ENCODE measurements at regions not wholly inside any gene's neighbourhood (a gene's known extent, or its start where the extent isn't known, plus 50 kb on each side); places are given as distances from the start of the nearest gene placed in this dataset.

DNA sequence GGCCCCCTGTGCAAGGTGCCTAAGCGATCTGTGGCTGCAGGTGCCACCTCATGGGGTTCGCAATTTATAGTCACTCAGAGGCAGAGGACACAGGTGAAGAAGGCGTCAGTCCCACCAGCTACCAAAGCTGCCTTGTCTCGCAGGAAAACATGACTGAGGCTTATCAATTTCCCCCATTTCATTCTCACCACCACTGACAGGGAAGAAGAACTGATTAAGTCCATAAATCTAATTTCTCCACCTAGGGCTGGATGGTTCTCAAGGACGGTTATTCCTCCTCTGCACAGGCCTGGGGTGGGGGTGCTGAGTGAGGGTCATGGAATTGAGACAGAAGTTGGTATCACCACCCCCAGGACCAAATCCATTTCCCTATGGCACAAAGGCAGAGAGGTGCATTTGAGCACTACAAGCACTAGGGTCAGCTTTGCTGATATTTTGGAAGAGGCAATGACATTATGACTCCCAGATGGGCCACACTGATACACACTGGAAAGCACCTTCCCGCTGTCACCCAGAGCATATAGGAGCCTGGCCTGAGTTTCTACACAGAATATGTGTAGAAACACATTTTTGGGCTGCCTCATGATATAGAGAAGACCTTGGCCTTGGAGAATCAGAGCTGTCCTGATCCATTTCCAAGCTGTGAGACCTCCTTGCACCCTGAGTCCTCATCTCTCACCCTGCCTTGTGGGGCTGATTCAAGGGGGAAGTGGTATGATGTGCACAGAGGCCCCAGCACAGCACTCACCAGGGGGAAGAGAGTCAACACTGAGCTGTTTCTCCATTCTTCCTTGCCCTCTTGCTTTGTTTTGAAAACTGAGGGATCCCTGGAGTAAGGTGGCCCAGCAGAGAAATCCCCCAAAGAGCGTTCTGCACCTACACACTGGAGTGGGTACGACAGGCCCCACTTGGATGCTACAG is 59.4 kb downstream of the PITPNM2 start:
- Histone ChIP-seq H2AFZ (ENCODE audit: low read depth, low read length, severe bottlenecking) (no peak overlapping the region), H3F3A (ENCODE audit: insufficient read depth) (no peaks in the 10 kb centered on the region), H3K4me2 (ENCODE audit: low read depth, low read length, poor library complexity, severe bottlenecking) (no peak overlapping the region)

DNA sequence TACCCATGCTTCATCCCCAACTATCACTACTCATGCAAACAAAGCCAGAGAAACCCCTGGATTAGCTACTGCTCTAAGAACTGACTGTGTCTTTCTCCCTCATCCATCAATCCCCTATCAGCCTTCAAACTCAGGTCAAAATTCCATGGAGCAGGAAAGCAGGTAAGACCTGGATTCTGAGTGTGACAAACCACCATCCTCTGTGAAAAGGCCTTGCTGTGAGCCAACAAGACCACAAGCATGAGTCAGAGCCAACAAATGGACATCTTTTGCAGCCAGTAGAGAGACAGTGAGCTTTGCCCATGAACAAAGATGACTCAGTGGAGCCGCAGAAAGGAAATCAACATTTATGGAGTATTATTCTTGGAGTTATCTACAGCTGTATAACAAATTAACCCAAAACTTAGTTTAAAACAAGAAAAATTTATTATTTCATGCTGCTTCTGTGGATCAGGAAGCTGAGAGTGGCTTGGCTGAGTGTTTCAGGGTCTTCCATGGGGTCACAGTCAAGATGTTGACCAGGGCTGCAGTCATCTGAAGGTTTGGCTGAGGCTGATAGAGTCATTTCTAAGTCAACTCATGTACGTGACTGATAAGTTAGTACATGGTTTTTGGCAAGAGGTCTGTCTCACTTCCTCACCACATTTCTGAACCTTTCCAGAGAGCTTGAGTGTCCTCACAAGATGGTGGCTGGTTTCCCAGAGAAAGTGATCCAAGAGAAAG is 61.1 kb downstream of the PITPNM2 start:
- Histone ChIP-seq H4K20me1 (ENCODE audit: low read depth, low read length) (no peaks in the 10 kb centered on the region), H3K9ac (ENCODE audit: low read length) (no peak overlapping the region), H3K27me3 (ENCODE audit: low read length) (no peaks in the 10 kb centered on the region), H2AFZ (ENCODE audit: low read depth, low read length, severe bottlenecking) (no peak overlapping the region), H3F3A (ENCODE audit: insufficient read depth) (no peaks in the 10 kb centered on the region), H3K4me3 (ENCODE audit: insufficient read depth, low read length, poor library complexity, severe bottlenecking) (no peak overlapping the region), H3K79me2 (ENCODE audit: insufficient read depth, low read length) (no peaks in the 10 kb centered on the region), H3K9me3 (ENCODE audit: insufficient read depth, low read length) (no peaks in the 10 kb centered on the region), H3K27ac (ENCODE audit: low read depth, low read length) (no peak overlapping the region), H3K36me3 (ENCODE audit: low read length) (no peaks in the 10 kb centered on the region), H3K9me2 (replicated peaks; ENCODE audit: insufficient read depth, low read length) (no peaks in the 10 kb centered on the region), H3K4me2 (ENCODE audit: low read depth, low read length, poor library complexity, severe bottlenecking) (no peak overlapping the region)
- TF ChIP-seq EZH2phosphoT487 (conservative IDR thresholded peaks at IDR 0.05; ENCODE audit: low read length), result no peak
- TF ChIP-seq, protein P1, sequence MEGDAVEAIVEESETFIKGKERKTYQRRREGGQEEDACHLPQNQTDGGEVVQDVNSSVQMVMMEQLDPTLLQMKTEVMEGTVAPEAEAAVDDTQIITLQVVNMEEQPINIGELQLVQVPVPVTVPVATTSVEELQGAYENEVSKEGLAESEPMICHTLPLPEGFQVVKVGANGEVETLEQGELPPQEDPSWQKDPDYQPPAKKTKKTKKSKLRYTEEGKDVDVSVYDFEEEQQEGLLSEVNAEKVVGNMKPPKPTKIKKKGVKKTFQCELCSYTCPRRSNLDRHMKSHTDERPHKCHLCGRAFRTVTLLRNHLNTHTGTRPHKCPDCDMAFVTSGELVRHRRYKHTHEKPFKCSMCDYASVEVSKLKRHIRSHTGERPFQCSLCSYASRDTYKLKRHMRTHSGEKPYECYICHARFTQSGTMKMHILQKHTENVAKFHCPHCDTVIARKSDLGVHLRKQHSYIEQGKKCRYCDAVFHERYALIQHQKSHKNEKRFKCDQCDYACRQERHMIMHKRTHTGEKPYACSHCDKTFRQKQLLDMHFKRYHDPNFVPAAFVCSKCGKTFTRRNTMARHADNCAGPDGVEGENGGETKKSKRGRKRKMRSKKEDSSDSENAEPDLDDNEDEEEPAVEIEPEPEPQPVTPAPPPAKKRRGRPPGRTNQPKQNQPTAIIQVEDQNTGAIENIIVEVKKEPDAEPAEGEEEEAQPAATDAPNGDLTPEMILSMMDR (IDR thresholded peaks at IDR 0.05; ENCODE audit: insufficient read depth, low read length, poor library complexity, severe bottlenecking), result no peak

More for the DNA sequence above, 59.4 kb downstream of the PITPNM2 start:
- TF ChIP-seq, protein P1 (IDR thresholded peaks at IDR 0.05; ENCODE audit: insufficient read depth, low read length, poor library complexity, severe bottlenecking), result no peak
- TF ChIP-seq EZH2phosphoT487 (conservative IDR thresholded peaks at IDR 0.05; ENCODE audit: low read length), result no peak
- Histone ChIP-seq H3K27me3 (ENCODE audit: low read length) (no peaks in the 10 kb centered on the region), H3K27ac (ENCODE audit: low read depth, low read length) (no peak overlapping the region), H3K9ac (ENCODE audit: low read length) (no peak overlapping the region), H3K9me2 (replicated peaks; ENCODE audit: insufficient read depth, low read length) (no peaks in the 10 kb centered on the region), H3K4me3 (ENCODE audit: insufficient read depth, low read length, poor library complexity, severe bottlenecking) (no peak overlapping the region), H4K20me1 (ENCODE audit: low read depth, low read length) (no peaks in the 10 kb centered on the region), H3K36me3 (ENCODE audit: low read length) (no peaks in the 10 kb centered on the region), H3K9me3 (ENCODE audit: insufficient read depth, low read length) (no peaks in the 10 kb centered on the region), H3K79me2 (ENCODE audit: insufficient read depth, low read length) (no peaks in the 10 kb centered on the region)

DNA sequence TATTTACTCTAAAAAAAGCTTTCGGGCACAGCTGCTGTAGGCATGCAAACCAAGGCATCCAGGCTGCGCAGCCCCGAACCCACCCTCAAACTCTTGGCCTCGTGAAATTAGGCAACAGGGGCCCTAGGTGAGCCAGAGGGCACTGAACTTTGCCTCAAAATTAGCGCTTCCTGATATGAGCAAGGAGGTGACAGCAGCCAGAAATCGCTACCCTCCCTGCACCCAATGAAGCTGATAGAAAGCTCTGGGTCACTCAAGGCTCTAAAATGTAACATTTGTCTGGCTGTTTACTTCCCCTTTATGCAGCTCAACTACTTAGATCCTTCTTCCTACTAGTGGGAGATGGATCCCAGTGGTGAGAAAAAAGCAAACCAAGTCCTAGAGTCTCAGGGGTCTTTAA is 61.8 kb downstream of the PITPNM2 start:
- no peaks in the 10 kb centered on the region for H3F3A ChIP-seq (ENCODE audit: insufficient read depth)
- H2AFZ ChIP-seq (ENCODE audit: low read depth, low read length, severe bottlenecking), result no peak overlapping the region
- TF ChIP-seq EZH2phosphoT487 (conservative IDR thresholded peaks at IDR 0.05; ENCODE audit: low read length), result no peak
- TF ChIP-seq, protein P1 (IDR thresholded peaks at IDR 0.05; ENCODE audit: insufficient read depth, low read length, poor library complexity, severe bottlenecking), result no peak
- H3K27ac ChIP-seq (ENCODE audit: low read depth, low read length), result no peak overlapping the region
- no peaks in the 10 kb centered on the region for H3K9me2 ChIP-seq (replicated peaks; ENCODE audit: insufficient read depth, low read length)
- no peaks in the 10 kb centered on the region for H3K27me3 ChIP-seq (ENCODE audit: low read length)
- H3K79me2 ChIP-seq (ENCODE audit: insufficient read depth, low read length), result no peaks in the 10 kb centered on the region
- H3K4me3 ChIP-seq (ENCODE audit: insufficient read depth, low read length, poor library complexity, severe bottlenecking), result no peak overlapping the region
- H4K20me1 ChIP-seq (ENCODE audit: low read depth, low read length), result no peaks in the 10 kb centered on the region
- no peaks in the 10 kb centered on the region for H3K9me3 ChIP-seq (ENCODE audit: insufficient read depth, low read length)
- no peak overlapping the region for H3K9ac ChIP-seq (ENCODE audit: low read length)
- H3K36me3 ChIP-seq (ENCODE audit: low read length), result no peaks in the 10 kb centered on the region
- no peak overlapping the region for H3K4me2 ChIP-seq (ENCODE audit: low read depth, low read length, poor library complexity, severe bottlenecking)

Measured in SU-DHL-6 (cell line).